Parathyroid adenoma (tissue), 2 donors: ENCODE measurements at regions not wholly inside any gene's neighbourhood (a gene's known extent, or its start where the extent isn't known, plus 50 kb on each side); places are given as distances from the start of the nearest gene placed in this dataset.
"Not testable (repeated sequence)": the region's sequence is repeated elsewhere in the genome, so short reads cannot be mapped to it uniquely, and the experiment has no call there.

Source experiments
- H2AFZ ChIP-seq: fragments of 300-600 bp; sonication (generic); one replicate; pipeline ENCODE4 v1.7.0; 2017; ENCODE audit warnings: antibody characterized with exemption, mild to moderate bottlenecking
- H3K27ac ChIP-seq: fragments of 300-600 bp; sonication (generic); one replicate; pipeline ENCODE4 v1.7.0; 2017
- H3K27me3 ChIP-seq: fragments of 300-600 bp; sonication (generic); one replicate; pipeline ENCODE4 v1.7.0; 2017; ENCODE audit warnings: low read length; ENCODE audit not compliant: control insufficient read depth, insufficient read depth
- H3K36me3 ChIP-seq: fragments of 300-600 bp; sonication (generic); one replicate; pipeline ENCODE4 v1.7.0; 2017; ENCODE audit warnings: low read length; ENCODE audit not compliant: control insufficient read depth, insufficient read depth
- H3K4me1 ChIP-seq: fragments of 300-600 bp; sonication (generic); one replicate; pipeline ENCODE4 v1.7.0; 2017; ENCODE audit warnings: control low read depth
- H3K4me2 ChIP-seq: fragments of 300-600 bp; sonication (generic); one replicate; pipeline ENCODE4 v1.7.0; 2017; ENCODE audit warnings: low read length
- H3K4me3 ChIP-seq: fragments of 300-600 bp; sonication (generic); one replicate; pipeline ENCODE4 v1.7.0; 2017; ENCODE audit warnings: low read depth, low read length
- H3K79me2 ChIP-seq: fragments of 300-600 bp; sonication (generic); one replicate; pipeline ENCODE4 v1.7.0; 2017; ENCODE audit warnings: control low read depth
- H3K9ac ChIP-seq: fragments of 300-600 bp; sonication (generic); one replicate; pipeline ENCODE4 v1.7.0; 2017; ENCODE audit warnings: mild to moderate bottlenecking
- H3K9me3 ChIP-seq: fragments of 300-600 bp; sonication (generic); one replicate; pipeline ENCODE4 v1.7.0; 2017; ENCODE audit warnings: low read length; ENCODE audit not compliant: control insufficient read depth
- TF ChIP-seq, protein P1 (sequence below): fragments of 300-600 bp; sonication (generic); IDR thresholded peaks from one replicate; pipeline ENCODE4 v1.7.0; 2017; ENCODE audit warnings: antibody characterized with exemption, mild to moderate bottlenecking
- donor health status: primary hyperparathyroidism.

DNA sequence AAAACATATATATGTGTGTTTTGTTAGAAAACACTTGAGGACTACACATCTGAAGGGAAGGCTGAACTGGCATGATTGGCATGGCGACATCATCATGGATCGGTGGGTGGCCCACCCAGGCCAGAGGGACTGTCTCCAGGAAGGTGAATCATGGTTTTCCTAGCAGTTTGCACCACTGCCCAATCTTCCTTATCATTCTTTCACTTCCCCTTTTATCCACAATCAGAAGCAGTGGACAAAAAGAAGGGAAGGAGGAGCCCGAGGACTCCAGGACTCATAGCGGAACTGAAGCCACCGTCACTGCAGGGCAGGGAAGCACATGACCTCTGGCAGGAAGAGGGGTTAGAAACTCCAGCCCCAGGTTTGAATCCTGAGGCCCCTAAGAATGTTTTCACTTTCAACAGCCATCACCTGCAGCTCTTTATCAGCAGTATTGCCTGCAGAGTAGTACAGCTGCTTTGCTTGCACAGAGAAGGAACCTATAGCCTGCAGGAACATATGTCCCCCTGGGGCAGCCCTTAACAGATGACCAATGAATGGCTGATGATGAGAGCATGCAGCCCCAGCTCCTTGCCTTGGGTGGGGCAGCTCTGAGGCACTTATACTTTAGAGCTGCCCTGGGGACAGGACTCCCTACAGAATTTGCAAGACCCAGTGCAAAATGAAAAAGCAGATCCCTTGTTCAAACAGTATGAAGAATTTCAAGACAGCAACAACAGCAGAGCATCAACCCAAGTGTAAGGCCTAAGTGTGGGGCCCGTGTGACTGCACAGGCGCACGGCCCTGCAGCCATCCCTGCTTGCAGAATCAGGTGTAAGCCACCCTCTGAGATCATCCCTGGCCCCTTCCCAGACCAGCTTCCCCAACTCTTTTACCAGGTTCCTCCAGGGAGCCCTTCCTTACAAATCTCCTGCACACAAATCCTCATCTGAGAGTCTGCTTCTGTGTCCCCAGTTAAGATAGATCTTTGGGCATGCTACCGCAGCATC is 241.8 kb upstream of the IRF2BP2 start:
- Histone ChIP-seq H3K4me3 (no peak overlapping the region), H3K4me1 (no peaks in the 10 kb centered on the region), H3K36me3 (no peaks in the 10 kb centered on the region), H3K9ac (no peak overlapping the region), H3K27ac (no peak overlapping the region), H2AFZ (no peak overlapping the region), H3K27me3 (no peaks in the 10 kb centered on the region), H3K79me2 (no peaks in the 10 kb centered on the region), H3K4me2 (no peak overlapping the region), H3K9me3 (no peaks in the 10 kb centered on the region)
- TF ChIP-seq, protein P1, sequence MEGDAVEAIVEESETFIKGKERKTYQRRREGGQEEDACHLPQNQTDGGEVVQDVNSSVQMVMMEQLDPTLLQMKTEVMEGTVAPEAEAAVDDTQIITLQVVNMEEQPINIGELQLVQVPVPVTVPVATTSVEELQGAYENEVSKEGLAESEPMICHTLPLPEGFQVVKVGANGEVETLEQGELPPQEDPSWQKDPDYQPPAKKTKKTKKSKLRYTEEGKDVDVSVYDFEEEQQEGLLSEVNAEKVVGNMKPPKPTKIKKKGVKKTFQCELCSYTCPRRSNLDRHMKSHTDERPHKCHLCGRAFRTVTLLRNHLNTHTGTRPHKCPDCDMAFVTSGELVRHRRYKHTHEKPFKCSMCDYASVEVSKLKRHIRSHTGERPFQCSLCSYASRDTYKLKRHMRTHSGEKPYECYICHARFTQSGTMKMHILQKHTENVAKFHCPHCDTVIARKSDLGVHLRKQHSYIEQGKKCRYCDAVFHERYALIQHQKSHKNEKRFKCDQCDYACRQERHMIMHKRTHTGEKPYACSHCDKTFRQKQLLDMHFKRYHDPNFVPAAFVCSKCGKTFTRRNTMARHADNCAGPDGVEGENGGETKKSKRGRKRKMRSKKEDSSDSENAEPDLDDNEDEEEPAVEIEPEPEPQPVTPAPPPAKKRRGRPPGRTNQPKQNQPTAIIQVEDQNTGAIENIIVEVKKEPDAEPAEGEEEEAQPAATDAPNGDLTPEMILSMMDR, result no peak

DNA sequence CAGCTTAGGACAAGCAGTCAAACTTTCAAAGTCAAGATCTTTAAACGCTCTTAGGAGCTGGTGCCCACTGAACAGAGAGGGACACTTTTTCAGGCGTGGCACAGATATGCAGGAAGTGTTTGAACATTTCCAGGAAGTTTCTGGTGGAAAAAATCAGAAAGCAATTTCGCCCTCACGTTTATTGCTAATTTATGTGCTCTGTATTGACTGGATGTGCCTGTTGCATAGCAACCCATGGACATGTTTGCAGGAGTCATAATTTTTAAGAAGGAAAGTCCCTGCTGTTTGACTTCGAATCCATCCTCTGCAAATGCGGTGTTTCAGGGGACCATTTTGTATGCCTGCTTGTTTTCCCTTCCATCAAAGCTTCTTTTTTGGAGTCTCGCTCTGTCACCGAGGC is 239.9 kb upstream of the IRF2BP2 start:
- Histone ChIP-seq H3K79me2 (no peaks in the 10 kb centered on the region), H3K4me3 (no peak overlapping the region), H3K27ac (no peak overlapping the region), H3K27me3 (no peaks in the 10 kb centered on the region), H3K4me1 (no peaks in the 10 kb centered on the region), H3K4me2 (no peak overlapping the region), H2AFZ (no peak overlapping the region), H3K9me3 (no peaks in the 10 kb centered on the region), H3K36me3 (no peaks in the 10 kb centered on the region), H3K9ac (no peak overlapping the region)
- TF ChIP-seq, protein P1, result no peak

DNA sequence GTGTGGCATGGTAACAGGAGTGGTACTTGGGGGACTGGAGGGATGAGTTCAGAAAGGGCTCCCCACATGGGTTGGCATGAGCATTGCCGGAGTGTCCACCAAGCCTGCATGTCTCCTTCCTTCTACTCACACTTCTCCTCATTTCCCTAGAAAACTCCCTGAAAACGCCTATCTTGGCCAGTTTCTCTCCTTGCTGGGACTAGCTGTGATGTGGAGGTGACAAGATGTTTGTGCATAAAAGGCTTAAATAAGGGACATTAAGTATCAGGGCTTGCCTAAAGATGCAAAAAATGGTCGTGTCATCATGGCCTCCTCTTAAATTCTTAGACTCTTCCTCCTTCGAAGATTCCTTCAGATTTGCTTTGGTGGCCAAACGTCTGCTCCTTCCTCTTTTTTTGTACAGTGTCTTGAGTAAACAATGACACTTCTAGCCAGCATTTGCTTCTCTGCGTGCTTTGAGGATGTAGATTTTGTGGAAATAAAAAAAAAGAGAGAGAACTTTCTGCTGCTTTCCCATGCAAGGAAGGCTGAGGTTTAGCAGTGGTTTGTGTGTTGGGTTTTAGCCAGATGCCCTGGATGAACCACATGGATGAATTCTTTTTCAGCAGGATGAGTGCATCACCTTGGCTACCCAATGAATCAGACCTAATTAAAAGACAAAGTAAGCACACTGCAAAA is 239.1 kb upstream of the IRF2BP2 start:
- TF ChIP-seq, protein P1, result no peak
- H3K9ac ChIP-seq, result no peak overlapping the region

DNA sequence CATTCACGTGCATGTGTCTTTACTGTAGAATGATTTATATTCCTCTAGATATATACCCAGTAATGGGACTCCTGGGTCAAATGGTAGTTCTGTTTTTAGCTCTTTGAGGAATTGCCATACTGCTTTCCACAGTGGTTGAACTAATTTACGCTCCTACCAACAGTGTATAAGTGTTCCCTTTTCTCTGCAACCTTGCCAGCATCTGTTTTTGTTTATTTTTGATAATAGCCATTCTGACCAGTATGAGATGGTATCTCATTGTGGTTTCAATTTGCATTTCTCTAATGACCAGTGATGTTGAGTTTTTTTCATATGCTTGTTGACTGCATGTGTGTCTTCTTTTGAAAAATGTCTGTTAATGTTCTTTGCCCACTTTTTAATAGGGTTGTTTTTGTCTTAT is 236.8 kb upstream of the IRF2BP2 start:
- not testable (repeated sequence) for H3K9ac ChIP-seq, H3K27me3 ChIP-seq, H3K79me2 ChIP-seq, H3K9me3 ChIP-seq, H3K4me1 ChIP-seq, H3K36me3 ChIP-seq, H3K27ac ChIP-seq, H2AFZ ChIP-seq, H3K4me3 ChIP-seq, H3K4me2 ChIP-seq

More for the DNA sequence above, 239.1 kb upstream of the IRF2BP2 start:
- H2AFZ ChIP-seq, result no peak overlapping the region
- no peak overlapping the region for H3K4me2 ChIP-seq
- no peaks in the 10 kb centered on the region for H3K27me3 ChIP-seq
- no peaks in the 10 kb centered on the region for H3K9me3 ChIP-seq
- no peaks in the 10 kb centered on the region for H3K4me1 ChIP-seq
- no peaks in the 10 kb centered on the region for H3K79me2 ChIP-seq
- H3K27ac ChIP-seq, result no peak overlapping the region
- no peaks in the 10 kb centered on the region for H3K36me3 ChIP-seq
- no peak overlapping the region for H3K4me3 ChIP-seq

DNA sequence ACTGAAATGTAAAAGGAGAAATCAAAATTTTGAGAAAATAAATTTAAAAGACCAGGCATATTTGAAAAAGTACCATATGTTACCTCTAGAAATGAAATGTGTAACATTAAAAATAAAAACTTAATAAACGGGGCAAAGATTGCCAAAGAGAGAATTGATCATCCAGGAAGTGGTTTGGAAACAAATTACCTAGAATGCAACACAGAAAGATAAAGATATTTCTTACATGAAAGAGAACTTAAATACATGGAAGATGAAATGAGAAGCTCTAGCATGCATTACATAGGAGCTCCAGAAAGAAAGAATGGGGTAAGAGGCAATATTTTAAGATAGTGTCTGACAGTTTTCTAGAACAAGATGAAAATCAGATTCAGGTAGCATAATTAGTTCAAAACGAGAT is 235.9 kb upstream of the IRF2BP2 start:
- Histone ChIP-seq H2AFZ (no peak overlapping the region), H3K36me3 (no peaks in the 10 kb centered on the region), H3K4me3 (no peak overlapping the region)

More for the DNA sequence above, 235.9 kb upstream of the IRF2BP2 start:
- no peaks in the 10 kb centered on the region for H3K79me2 ChIP-seq
- TF ChIP-seq, protein P1, result no peak
- no peaks in the 10 kb centered on the region for H3K9me3 ChIP-seq
- no peaks in the 10 kb centered on the region for H3K27me3 ChIP-seq
- H3K4me2 ChIP-seq, result no peak overlapping the region
- no peak overlapping the region for H3K9ac ChIP-seq
- H3K4me1 ChIP-seq, result no peaks in the 10 kb centered on the region
- no peak overlapping the region for H3K27ac ChIP-seq
